ENCODE measurements at regions not wholly inside any gene's neighbourhood (a gene's known extent, or its start where the extent isn't known, plus 50 kb on each side); places are given as distances from the start of the nearest gene placed in this dataset.

GRCh38 chr2:224281374-224281773 is 120.5 kb downstream of the FAM124B start:
- H3K36me3 Mint-ChIP-seq (ENCODE audit: insufficient read depth): no peaks in the 10 kb centered on the region
- no peaks in the 10 kb centered on the region for H3K9me3 Mint-ChIP-seq
- H3K4me1 Mint-ChIP-seq (ENCODE audit: low read depth): no peaks in the 10 kb centered on the region
- H3K4me3 Mint-ChIP-seq: no peak overlapping the region
- DNase-seq (no peak), ATAC-seq (no peak)
- H3K27me3 Mint-ChIP-seq (ENCODE audit: low read depth): peaks cover 27% of the 10 kb centered on the region

GRCh38 chr2:224278531-224278930 is 123.4 kb downstream of the FAM124B start:
- H3K4me3 Mint-ChIP-seq: no peak overlapping the region
- DNase-seq: no peak
- no peaks in the 10 kb centered on the region for H3K36me3 Mint-ChIP-seq (ENCODE audit: insufficient read depth)
- no peaks in the 10 kb centered on the region for H3K9me3 Mint-ChIP-seq
- peaks cover 12% of the 10 kb centered on the region for H3K27me3 Mint-ChIP-seq (ENCODE audit: low read depth)
- H3K4me1 Mint-ChIP-seq (ENCODE audit: low read depth): no peaks in the 10 kb centered on the region
- ATAC-seq: no peak

GRCh38 chr2:224276251-224276650 is 125.7 kb downstream of the FAM124B start:
- H3K4me1 Mint-ChIP-seq (ENCODE audit: low read depth): no peaks in the 10 kb centered on the region
- H3K4me3 Mint-ChIP-seq: no peak overlapping the region
- H3K27me3 Mint-ChIP-seq (ENCODE audit: low read depth): peaks cover 7% of the 10 kb centered on the region
- no peak for DNase-seq
- no peaks in the 10 kb centered on the region for H3K36me3 Mint-ChIP-seq (ENCODE audit: insufficient read depth)
- H3K9me3 Mint-ChIP-seq: no peaks in the 10 kb centered on the region
- no peak for ATAC-seq

GRCh38 chr2:224272237-224272910 is 129.5 kb downstream of the FAM124B start:
- Mint-ChIP-seq H3K9me3 (no peaks in the 10 kb centered on the region), H3K4me1 (ENCODE audit: low read depth) (no peaks in the 10 kb centered on the region), H3K27me3 (ENCODE audit: low read depth) (peaks cover 5% of the 10 kb centered on the region), H3K36me3 (ENCODE audit: insufficient read depth) (no peaks in the 10 kb centered on the region), H3K4me3 (no peak overlapping the region)
- DNase-seq: no peak
- no peak for ATAC-seq

GRCh38 chr2:224271617-224272236 is 130.2 kb downstream of the FAM124B start:
- H3K27me3 Mint-ChIP-seq (ENCODE audit: low read depth): peaks cover 5% of the 10 kb centered on the region
- H3K9me3 Mint-ChIP-seq: no peaks in the 10 kb centered on the region
- H3K4me3 Mint-ChIP-seq: no peak overlapping the region
- no peaks in the 10 kb centered on the region for H3K36me3 Mint-ChIP-seq (ENCODE audit: insufficient read depth)
- DNase-seq (no peak), ATAC-seq (no peak)
- H3K4me1 Mint-ChIP-seq (ENCODE audit: low read depth): no peaks in the 10 kb centered on the region

GRCh38 chr2:224268441-224268840 is 133.5 kb downstream of the FAM124B start:
- H3K4me3 Mint-ChIP-seq: no peak overlapping the region
- no peaks in the 10 kb centered on the region for H3K4me1 Mint-ChIP-seq (ENCODE audit: low read depth)
- peaks cover 8% of the 10 kb centered on the region for H3K27me3 Mint-ChIP-seq (ENCODE audit: low read depth)
- no peak for DNase-seq
- no peaks in the 10 kb centered on the region for H3K9me3 Mint-ChIP-seq
- no peaks in the 10 kb centered on the region for H3K36me3 Mint-ChIP-seq (ENCODE audit: insufficient read depth)
- no peak for ATAC-seq

GRCh38 chr2:224264259-224264658 is 137.6 kb downstream of the FAM124B start:
- ATAC-seq: no peak
- H3K4me1 Mint-ChIP-seq (ENCODE audit: low read depth): no peaks in the 10 kb centered on the region
- peaks cover 7% of the 10 kb centered on the region for H3K27me3 Mint-ChIP-seq (ENCODE audit: low read depth)
- no peak overlapping the region for H3K4me3 Mint-ChIP-seq
- no peaks in the 10 kb centered on the region for H3K9me3 Mint-ChIP-seq
- no peak for DNase-seq
- H3K36me3 Mint-ChIP-seq (ENCODE audit: insufficient read depth): no peaks in the 10 kb centered on the region

- no peaks in the 10 kb centered on the region for H3K9me3 Mint-ChIP-seq
- no peaks in the 10 kb centered on the region for H3K4me1 Mint-ChIP-seq (ENCODE audit: low read depth)
- H3K4me3 Mint-ChIP-seq: no peak overlapping the region
- no peaks in the 10 kb centered on the region for H3K36me3 Mint-ChIP-seq (ENCODE audit: insufficient read depth)
- no peak for DNase-seq
- H3K27me3 Mint-ChIP-seq (ENCODE audit: low read depth): peaks cover 10% of the 10 kb centered on the region
- ATAC-seq: no peak
These were observed 138.3 kb downstream of the FAM124B start for GRCh38 chr2:224263571-224264043.

- H3K4me3 Mint-ChIP-seq: no peak overlapping the region
- DNase-seq: no peak
- H3K9me3 Mint-ChIP-seq: no peaks in the 10 kb centered on the region
- H3K4me1 Mint-ChIP-seq (ENCODE audit: low read depth): no peaks in the 10 kb centered on the region
- no peaks in the 10 kb centered on the region for H3K36me3 Mint-ChIP-seq (ENCODE audit: insufficient read depth)
- no peak for ATAC-seq
- H3K27me3 Mint-ChIP-seq (ENCODE audit: low read depth): peaks cover 9% of the 10 kb centered on the region
These were observed 140.6 kb downstream of the FAM124B start for GRCh38 chr2:224261326-224261725.

GRCh38 chr2:224260372-224261020 is 141.4 kb downstream of the FAM124B start:
- H3K4me3 Mint-ChIP-seq: no peak overlapping the region

GRCh38 chr2:224259831-224260230 is 142.1 kb downstream of the FAM124B start:
- H3K36me3 Mint-ChIP-seq (ENCODE audit: insufficient read depth): no peaks in the 10 kb centered on the region
- no peak for DNase-seq
- H3K4me1 Mint-ChIP-seq (ENCODE audit: low read depth): no peaks in the 10 kb centered on the region
- H3K9me3 Mint-ChIP-seq: no peaks in the 10 kb centered on the region
- H3K27me3 Mint-ChIP-seq (ENCODE audit: low read depth): peaks cover 8% of the 10 kb centered on the region
- H3K4me3 Mint-ChIP-seq: no peak overlapping the region
- no peak for ATAC-seq

More at GRCh38 chr2:224260372-224261020, 141.4 kb downstream of the FAM124B start:
- no peaks in the 10 kb centered on the region for H3K36me3 Mint-ChIP-seq (ENCODE audit: insufficient read depth)
- peak in 1 of 2 donors; percentile 18 for ATAC-seq
- no peaks in the 10 kb centered on the region for H3K9me3 Mint-ChIP-seq
- peaks cover 9% of the 10 kb centered on the region for H3K27me3 Mint-ChIP-seq (ENCODE audit: low read depth)
- H3K4me1 Mint-ChIP-seq (ENCODE audit: low read depth): no peaks in the 10 kb centered on the region
- DNase-seq: no peak

- H3K27me3 Mint-ChIP-seq (ENCODE audit: low read depth): peaks cover 11% of the 10 kb centered on the region
- H3K4me3 Mint-ChIP-seq: no peak overlapping the region
- DNase-seq (no peak), ATAC-seq (no peak)
- H3K4me1 Mint-ChIP-seq (ENCODE audit: low read depth): no peaks in the 10 kb centered on the region
- no peaks in the 10 kb centered on the region for H3K36me3 Mint-ChIP-seq (ENCODE audit: insufficient read depth)
- no peaks in the 10 kb centered on the region for H3K9me3 Mint-ChIP-seq
These were observed 143.8 kb downstream of the FAM124B start for GRCh38 chr2:224258059-224258458.

- H3K9me3 Mint-ChIP-seq: no peaks in the 10 kb centered on the region
- no peaks in the 10 kb centered on the region for H3K4me1 Mint-ChIP-seq (ENCODE audit: low read depth)
- DNase-seq: no peak
- no peaks in the 10 kb centered on the region for H3K36me3 Mint-ChIP-seq (ENCODE audit: insufficient read depth)
- H3K27me3 Mint-ChIP-seq (ENCODE audit: low read depth): peaks cover 11% of the 10 kb centered on the region
- no peak for ATAC-seq
- H3K4me3 Mint-ChIP-seq: no peak overlapping the region
These were observed 144.8 kb downstream of the FAM124B start for GRCh38 chr2:224257156-224257555.

GRCh38 chr2:224253464-224253863 is 148.4 kb downstream of the FAM124B start:
- no peak overlapping the region for H3K4me3 Mint-ChIP-seq
- ATAC-seq: no peak
- H3K27me3 Mint-ChIP-seq (ENCODE audit: low read depth): peaks cover 10% of the 10 kb centered on the region
- no peaks in the 10 kb centered on the region for H3K9me3 Mint-ChIP-seq
- H3K4me1 Mint-ChIP-seq (ENCODE audit: low read depth): no peaks in the 10 kb centered on the region
- no peak for DNase-seq
- H3K36me3 Mint-ChIP-seq (ENCODE audit: insufficient read depth): no peaks in the 10 kb centered on the region

- no peaks in the 10 kb centered on the region for H3K4me1 Mint-ChIP-seq (ENCODE audit: low read depth)
- H3K27me3 Mint-ChIP-seq (ENCODE audit: low read depth): peaks cover 10% of the 10 kb centered on the region
- ATAC-seq (no peak), DNase-seq (no peak)
- H3K9me3 Mint-ChIP-seq: no peaks in the 10 kb centered on the region
- H3K36me3 Mint-ChIP-seq (ENCODE audit: insufficient read depth): no peaks in the 10 kb centered on the region
- H3K4me3 Mint-ChIP-seq: no peak overlapping the region
These were observed 149.3 kb downstream of the FAM124B start for GRCh38 chr2:224252631-224253030.
